HL-60 (cell line): ENCODE measurements at regions not wholly inside any gene's neighbourhood (a gene's known extent, or its start where the extent isn't known, plus 50 kb on each side); places are given as distances from the start of the nearest gene placed in this dataset.

Experiments
- DNase-seq, 2 experiments: peaks; one replicate each; pipeline ENCODE4 v3.0.0-alpha.2; 2010 to 2020; ENCODE audit warnings: low read depth in 1 of 2, low spot score in 1 of 2
- H3K27ac ChIP-seq: fragments of 250-450 bp; sonication (Bioruptor Pico); replicated peaks from 2 replicates; pipeline ENCODE4 v1.5.1; 2020; ENCODE audit warnings: mild to moderate bottlenecking, moderate library complexity
- H3K27me3 ChIP-seq: fragments of 250-450 bp; sonication (Bioruptor Pico); 2 replicates; pipeline ENCODE4 v1.5.1; 2021; ENCODE audit warnings: mild to moderate bottlenecking, moderate library complexity; ENCODE audit not compliant: insufficient read depth, poor library complexity, severe bottlenecking
- H3K4me3 ChIP-seq: replicated peaks from 2 replicates; pipeline ENCODE4 v1.5.1; 2011; ENCODE audit warnings: mild to moderate bottlenecking, control low read depth, low read length; ENCODE audit not compliant: insufficient read depth
- CTCF ChIP-seq: IDR thresholded peaks from one replicate; pipeline ENCODE4 v1.5.1; 2011; ENCODE audit warnings: low read length, control low read depth, inconsistent platforms; ENCODE audit not compliant: insufficient read depth
- GABPA ChIP-seq: IDR thresholded peaks from 2 replicates; pipeline ENCODE4 v1.6.1; 2012; ENCODE audit warnings: low read depth
- POLR2AphosphoS5 ChIP-seq: IDR thresholded peaks from 2 replicates; pipeline ENCODE4 v1.6.1; 2012; ENCODE audit warnings: low read depth
- REST ChIP-seq: IDR thresholded peaks from 2 replicates; pipeline ENCODE4 v1.6.1; 2012; ENCODE audit warnings: low read depth; ENCODE audit not compliant: insufficient replicate concordance
- SPI1 ChIP-seq: IDR thresholded peaks from 2 replicates; pipeline ENCODE4 v1.6.1; 2012; ENCODE audit warnings: low read depth, mild to moderate bottlenecking, borderline replicate concordance

GRCh38 chr3:164879201-164879600, 199.1 kb downstream of the SI start:
- Histone ChIP-seq H3K27ac (no peak overlapping the region), H3K4me3 (no peak overlapping the region), H3K27me3 (no peaks in the 10 kb centered on the region)
- TF ChIP-seq SPI1 (no peak), POLR2AphosphoS5 (no peak), CTCF (no peak), REST (no peak), GABPA (no peak)
- no peak for DNase-seq

GRCh38 chr3:164864454-164864853, 213.8 kb downstream of the SI start:
- no peaks in the 10 kb centered on the region for H3K27me3 ChIP-seq
- H3K4me3 ChIP-seq = no peak overlapping the region
- H3K27ac ChIP-seq = no peak overlapping the region
- DNase-seq = no peak
- no peak for TF ChIP-seq CTCF
- no peak for TF ChIP-seq REST
- no peak for TF ChIP-seq GABPA
- TF ChIP-seq SPI1 = no peak
- TF ChIP-seq POLR2AphosphoS5 = no peak

DNA sequence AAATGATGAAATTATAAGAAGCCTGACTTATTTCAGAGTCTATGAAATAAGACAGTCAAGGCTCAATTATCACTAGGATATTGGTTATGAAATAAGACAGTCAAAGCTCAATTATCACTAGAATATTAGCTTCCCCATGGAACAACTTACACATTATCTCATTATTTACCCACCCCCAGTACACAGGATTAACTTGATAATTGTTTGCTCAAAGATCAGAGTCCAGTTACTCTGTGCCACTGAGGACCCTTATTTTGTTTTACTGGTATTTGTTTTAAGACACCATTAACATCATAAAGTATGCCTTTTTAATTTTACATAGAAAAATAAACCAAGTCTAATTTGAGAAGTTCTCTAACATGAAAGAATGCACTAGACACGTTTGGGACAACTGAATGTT, 225.4 kb downstream of the SI start:
- H3K27ac ChIP-seq = no peak overlapping the region
- no peak overlapping the region for H3K4me3 ChIP-seq
- no peak for TF ChIP-seq REST
- TF ChIP-seq GABPA = no peak
- no peak for TF ChIP-seq POLR2AphosphoS5
- TF ChIP-seq SPI1 = no peak
- no peak for TF ChIP-seq CTCF
- DNase-seq = no peak
- no peaks in the 10 kb centered on the region for H3K27me3 ChIP-seq
